PC-3 (cell line): ENCODE measurements at regions not wholly inside any gene's neighbourhood (a gene's known extent, or its start where the extent isn't known, plus 50 kb on each side); places are given as distances from the start of the nearest gene placed in this dataset.

Experiments
- CTCF ChIP-seq: fragments of 300-600 bp; sonication (generic); conservative IDR thresholded peaks from 2 replicates; pipeline ENCODE4 v1.5.1; 2017; ENCODE audit warnings: antibody characterized with exemption, low read depth, mild to moderate bottlenecking, low read length
- EZH2 ChIP-seq: fragments of 300-600 bp; sonication (generic); IDR thresholded peaks from one replicate; pipeline ENCODE4 v1.6.1; 2017; ENCODE audit warnings: antibody characterized with exemption, mild to moderate bottlenecking, low read length; ENCODE audit not compliant: unreplicated experiment

- TF ChIP-seq CTCF (0 out of 2 replicates have a peak, but pooled peaks have one; percentile 30), EZH2 (no peak)
These were observed 364.4 kb upstream of the CHST9 start for GRCh38 chr18:27549335-27550039.
